Naive thymus-derived CD8-positive, alpha-beta T cell (primary cell): ENCODE measurements at regions not wholly inside any gene's neighbourhood (a gene's known extent, or its start where the extent isn't known, plus 50 kb on each side); places are given as distances from the start of the nearest gene placed in this dataset.
A peak's percentile ranks its signal among the peaks of the same experiment; 100 is the strongest.

Source experiments
- ATAC-seq, 2 donors: fragments of 150-1000 bp; cut with Tn5 transposase in 1 of 2; sonication (Bioruptor Pico), chemical (Tn5 transposase) in 1 of 2; 1 replicate in 1 of 2; 2 replicates in 1 of 2; pipeline ENCODE4 v1.10.0; 2021; ENCODE audit warnings: mild to moderate bottlenecking in 2 of 2, moderate library complexity in 2 of 2
- POLR2A ChIA-PET: fragments of 350-600 bp; sonication (Branson Sonifier 250); formaldehyde crosslinking; loops from one replicate; lab custom pipeline; 2021; ENCODE audit warnings: antibody characterized with exemption; lab: Charles Lee
- DNase-seq, 10 donors: peaks; one replicate each; pipeline versions ENCODE4 v3.0.0 to v3.0.0-alpha.2; 2020 to 2022
- H3K27ac Mint-ChIP-seq, 10 donors: one replicate each; pipeline ENCODE4 v1.8.0; 2020 to 2022; ENCODE audit warnings: mild to moderate bottlenecking in 10 of 10, mixed read lengths in 10 of 10, moderate library complexity in 4 of 10, inconsistent platforms in 1 of 10
- H3K27me3 Mint-ChIP-seq, 5 donors: one replicate each; pipeline ENCODE4 v1.8.0; 2021 to 2022; ENCODE audit warnings: mixed read lengths in 5 of 5
- H3K36me3 Mint-ChIP-seq, 3 donors: one replicate each; pipeline ENCODE4 v1.8.0; 2020 to 2022; ENCODE audit warnings: mixed read lengths in 3 of 3, mild to moderate bottlenecking in 2 of 3, inconsistent platforms in 1 of 3
- H3K4me1 Mint-ChIP-seq, 4 donors: one replicate each; pipeline ENCODE4 v1.8.0; 2021 to 2022; ENCODE audit warnings: mixed read lengths in 4 of 4
- H3K4me3 Mint-ChIP-seq, 10 donors: one replicate each; pipeline ENCODE4 v1.8.0; 2020 to 2022; ENCODE audit warnings: mild to moderate bottlenecking in 10 of 10, mixed read lengths in 10 of 10, moderate library complexity in 6 of 10, inconsistent platforms in 1 of 10
- H3K9me3 Mint-ChIP-seq, 9 donors: one replicate each; pipeline ENCODE4 v1.8.0; 2020 to 2022; ENCODE audit warnings: mixed read lengths in 9 of 9, mild to moderate bottlenecking in 3 of 9, inconsistent platforms in 1 of 9, moderate library complexity in 1 of 9

DNA sequence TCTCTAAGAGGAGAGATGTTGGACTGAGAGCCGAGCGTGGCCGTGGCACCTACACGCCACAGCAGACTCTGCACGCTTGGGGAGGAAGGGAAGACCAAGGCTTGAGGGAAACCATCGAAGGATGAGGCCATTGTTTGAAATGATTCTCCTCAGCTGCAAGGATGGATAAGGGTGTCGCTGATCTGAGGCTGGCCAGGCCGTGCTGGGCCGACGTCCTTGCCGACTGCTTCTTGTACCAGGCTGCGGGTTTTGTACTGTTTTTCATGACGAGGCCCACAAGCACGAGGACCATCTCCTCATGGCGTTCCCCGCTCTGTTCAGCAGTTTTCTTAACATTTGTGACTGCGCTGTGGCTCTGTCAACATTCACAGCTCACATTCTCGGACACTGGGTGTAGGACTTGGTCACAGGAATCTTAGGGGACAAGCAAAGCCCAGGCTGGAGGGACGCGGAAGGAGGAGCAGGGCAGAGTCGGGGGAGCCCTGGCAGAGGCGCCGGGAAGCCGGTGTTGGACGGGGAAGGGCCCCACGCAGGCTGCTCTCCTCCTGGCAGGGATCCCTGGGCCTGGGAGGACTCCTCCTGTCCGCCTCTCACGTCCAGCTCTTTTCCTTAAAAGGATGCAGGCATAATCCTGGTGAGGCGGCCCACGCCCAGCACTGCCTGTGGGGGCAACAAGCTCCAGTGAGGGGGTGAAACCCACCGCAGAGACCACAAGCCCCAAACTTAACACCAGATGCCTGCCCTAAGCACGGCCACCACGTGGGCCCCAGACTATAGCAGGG lies 259.0 kb upstream of the SALL3 start:
- POLR2A ChIA-PET, result no interaction called here
- Mint-ChIP-seq H3K27ac (no peak overlapping the region), H3K4me1 (no peaks in the 10 kb centered on the region), H3K27me3 (peaks cover 0 to 45% (median 15%) of the 10 kb centered on the region in 5 donors), H3K4me3 (no peak overlapping the region), H3K9me3 (no peaks in the 10 kb centered on the region), H3K36me3 (no peaks in the 10 kb centered on the region)
- DNase-seq, result no peak
- ATAC-seq, result no peak

DNA sequence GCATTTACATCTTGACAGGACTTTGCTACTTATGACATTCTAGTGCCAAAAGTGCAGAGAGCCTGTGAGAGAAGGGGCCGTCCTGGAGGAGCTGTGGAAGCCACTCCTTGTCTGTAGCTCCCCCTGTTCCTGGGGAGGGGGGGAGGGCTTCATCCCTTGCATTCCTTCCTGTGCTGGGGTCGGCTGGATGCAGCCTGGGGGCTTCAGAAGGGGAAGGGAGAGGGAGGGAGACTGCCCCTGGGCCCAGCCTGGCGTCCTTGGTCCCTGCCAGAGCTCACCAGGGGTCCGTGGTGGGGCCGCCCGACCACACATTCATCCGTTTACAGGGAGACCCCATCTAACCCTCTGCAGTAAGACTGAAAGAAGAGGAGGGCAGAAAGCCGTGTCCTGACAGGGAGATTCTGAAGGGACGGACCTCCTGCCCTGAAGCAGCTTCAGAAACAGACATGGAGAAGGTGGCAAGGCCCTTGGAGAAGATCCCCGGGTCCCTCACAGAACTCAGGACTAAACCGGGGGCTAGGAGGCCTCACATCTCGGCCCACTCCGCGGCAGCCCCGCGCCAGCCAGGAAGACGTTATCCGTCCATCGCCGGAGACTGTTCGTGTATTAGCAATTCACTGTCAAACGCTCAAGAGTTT lies 258.3 kb upstream of the SALL3 start:
- Mint-ChIP-seq H3K27me3 (peaks cover 0 to 45% (median 15%) of the 10 kb centered on the region in 5 donors), H3K9me3 (no peaks in the 10 kb centered on the region), H3K4me3 (no peak overlapping the region), H3K27ac (no peak overlapping the region), H3K36me3 (no peaks in the 10 kb centered on the region), H3K4me1 (no peaks in the 10 kb centered on the region)
- POLR2A ChIA-PET, result no interaction called here
- no peak for ATAC-seq
- DNase-seq, result no peak

DNA sequence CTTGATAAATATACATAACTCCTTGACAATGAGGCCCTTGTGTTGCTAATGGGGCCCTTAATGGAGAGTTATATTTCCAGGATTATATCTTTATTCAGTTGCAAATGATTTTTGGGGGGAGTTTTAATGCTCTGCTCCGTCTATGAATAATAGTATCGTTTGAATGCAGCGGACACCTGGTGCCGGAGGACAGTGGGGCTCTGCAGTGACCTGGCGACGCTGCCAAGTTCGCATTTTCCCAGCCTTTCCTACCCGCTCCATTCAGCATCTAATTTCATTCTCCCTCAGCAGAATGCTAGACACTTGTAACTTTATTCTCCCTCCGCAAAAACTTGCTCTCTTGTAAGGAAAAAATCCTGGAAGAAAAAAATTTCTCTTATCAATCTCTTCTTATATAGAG lies 257.6 kb upstream of the SALL3 start:
- Mint-ChIP-seq H3K4me3 (no peak overlapping the region), H3K4me1 (no peaks in the 10 kb centered on the region), H3K36me3 (no peaks in the 10 kb centered on the region)

DNA sequence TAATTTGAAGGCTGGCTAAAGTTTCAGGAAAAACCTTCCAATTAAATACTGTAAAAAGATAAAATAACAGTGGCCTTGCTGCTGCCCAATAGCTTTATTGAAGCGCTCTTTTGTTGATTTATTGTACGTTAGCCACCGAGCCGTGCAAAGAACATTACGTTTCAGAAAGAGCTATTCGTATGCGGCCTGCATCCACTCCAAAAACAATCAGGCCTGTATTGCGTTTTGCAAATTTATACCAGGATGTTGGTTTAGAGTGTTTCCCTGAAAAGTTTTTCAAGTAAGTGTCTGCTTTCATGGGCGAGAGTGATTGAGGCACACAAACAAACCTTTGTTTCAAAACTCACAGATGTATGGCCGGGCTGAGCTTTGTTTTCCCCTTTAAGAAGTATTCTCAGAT lies 257.2 kb upstream of the SALL3 start:
- H3K27ac Mint-ChIP-seq, result no peak overlapping the region
- H3K4me1 Mint-ChIP-seq, result no peaks in the 10 kb centered on the region
- POLR2A ChIA-PET, result no interaction called here
- no peak overlapping the region for H3K4me3 Mint-ChIP-seq
- no peaks in the 10 kb centered on the region for H3K36me3 Mint-ChIP-seq
- H3K9me3 Mint-ChIP-seq, result no peaks in the 10 kb centered on the region
- ATAC-seq (no peak), DNase-seq (no peak)
- peaks cover 0 to 45% (median 13%) of the 10 kb centered on the region in 5 donors for H3K27me3 Mint-ChIP-seq

More for the DNA sequence above, 257.6 kb upstream of the SALL3 start:
- no peak for ATAC-seq
- H3K27ac Mint-ChIP-seq, result no peak overlapping the region
- no peak for DNase-seq
- H3K9me3 Mint-ChIP-seq, result no peaks in the 10 kb centered on the region
- POLR2A ChIA-PET, result no interaction called here
- peaks cover 0 to 45% (median 13%) of the 10 kb centered on the region in 5 donors for H3K27me3 Mint-ChIP-seq

DNA sequence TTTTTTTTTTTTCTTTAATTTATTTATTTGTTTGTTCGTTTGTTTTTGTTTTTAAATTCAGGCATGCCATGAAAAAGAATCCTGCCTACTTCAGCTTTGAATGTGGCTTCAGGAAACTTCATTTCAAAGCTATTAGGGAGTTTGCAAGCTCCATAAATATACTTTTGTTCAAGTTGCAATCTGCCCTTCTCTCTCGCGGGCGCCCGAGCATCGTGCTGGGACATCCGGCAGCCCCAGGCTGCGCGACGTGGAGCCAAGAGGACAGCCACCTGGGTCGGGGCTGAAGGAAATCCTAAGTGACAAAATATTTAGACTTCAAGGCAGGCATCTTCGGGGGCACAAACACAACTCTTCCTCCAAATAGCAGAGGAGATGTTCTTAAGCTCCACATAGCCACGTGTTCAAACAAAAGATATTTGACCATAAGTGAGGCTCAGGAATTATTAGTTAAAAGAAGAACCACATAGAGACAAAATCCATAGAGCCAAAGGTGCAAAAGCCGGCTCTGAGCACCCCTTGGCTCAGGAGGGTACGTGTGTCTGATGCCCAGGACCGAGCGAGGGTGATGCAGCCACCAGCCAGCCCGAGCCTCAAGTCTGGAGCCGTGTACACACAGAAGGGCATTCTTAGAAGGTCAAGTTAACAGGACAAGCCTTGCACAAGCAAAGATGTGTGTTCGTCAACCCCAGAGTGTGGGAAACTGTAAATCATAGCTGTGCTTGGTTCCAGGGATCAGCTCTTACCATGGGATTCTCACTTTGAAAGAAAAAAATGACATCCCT lies 256.5 kb upstream of the SALL3 start:
- no peak overlapping the region for H3K27ac Mint-ChIP-seq
- H3K4me3 Mint-ChIP-seq, result no peak overlapping the region
- POLR2A ChIA-PET, result no interaction called here
- H3K4me1 Mint-ChIP-seq, result no peaks in the 10 kb centered on the region
- DNase-seq, result peak in 1 of 10 donors; percentile 3
- no peaks in the 10 kb centered on the region for H3K36me3 Mint-ChIP-seq
- H3K27me3 Mint-ChIP-seq, result peaks cover 0 to 45% (median 13%) of the 10 kb centered on the region in 5 donors
- ATAC-seq, result no peak
- H3K9me3 Mint-ChIP-seq, result no peaks in the 10 kb centered on the region

DNA sequence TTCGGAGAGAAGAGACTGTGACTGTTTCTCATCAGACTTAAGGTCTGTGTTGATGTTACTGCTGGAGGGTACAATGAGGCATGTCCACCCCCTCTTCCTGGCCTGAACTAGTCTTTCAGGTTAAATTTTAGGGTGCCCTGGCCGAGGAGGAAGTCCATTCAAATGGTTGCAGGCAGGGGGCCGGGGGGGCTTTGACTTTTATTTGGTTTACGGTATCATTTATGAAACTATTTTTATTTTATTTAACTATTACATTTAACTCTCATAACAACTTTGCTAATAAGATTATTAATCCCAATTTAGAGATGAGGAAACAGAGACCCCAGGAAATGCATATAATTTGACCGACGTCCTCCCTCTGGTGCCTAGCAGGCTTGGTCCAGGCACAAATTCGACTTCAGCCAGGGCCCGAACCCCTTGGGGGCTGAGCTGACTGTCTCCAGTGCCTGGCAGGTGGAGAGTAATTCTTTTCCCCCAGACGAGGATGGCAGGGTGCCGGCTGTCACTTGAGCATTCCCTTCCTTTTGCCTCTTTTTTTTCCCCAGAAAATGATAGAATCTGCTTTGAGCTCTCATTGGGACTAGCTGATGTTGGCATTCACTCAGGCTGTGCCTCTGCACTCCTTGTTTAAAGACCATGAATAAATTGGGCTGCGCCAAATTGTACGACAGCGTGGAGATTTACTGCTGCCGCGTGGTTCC lies 255.3 kb upstream of the SALL3 start:
- DNase-seq, result no peak
- POLR2A ChIA-PET, result no interaction called here
- Mint-ChIP-seq H3K4me3 (no peak overlapping the region), H3K27ac (no peak overlapping the region), H3K27me3 (peaks cover 0 to 45% (median 12%) of the 10 kb centered on the region in 5 donors), H3K4me1 (no peaks in the 10 kb centered on the region), H3K36me3 (no peaks in the 10 kb centered on the region), H3K9me3 (no peaks in the 10 kb centered on the region)
- no peak for ATAC-seq

DNA sequence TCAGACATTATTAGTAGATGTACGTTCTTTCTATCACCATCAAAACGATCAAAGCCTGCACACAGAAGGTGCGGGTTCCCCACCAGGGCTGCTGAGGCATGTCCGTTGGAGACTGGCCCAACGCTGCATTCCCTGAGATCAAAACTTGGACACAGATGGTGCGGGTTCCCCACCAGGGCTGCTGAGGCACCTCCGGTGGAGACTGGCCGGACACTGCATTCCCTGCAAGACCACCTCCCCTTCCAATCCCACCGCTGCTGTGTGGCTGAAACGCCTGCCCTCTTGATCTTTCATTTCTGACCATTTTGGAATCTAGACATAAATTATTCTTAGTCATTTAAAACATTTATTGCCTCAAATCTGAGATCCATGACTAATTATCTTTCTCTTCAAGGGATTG lies 254.2 kb upstream of the SALL3 start:
- POLR2A ChIA-PET, result no interaction called here
- Mint-ChIP-seq H3K4me3 (no peak overlapping the region), H3K36me3 (no peaks in the 10 kb centered on the region), H3K27me3 (peaks cover 0 to 44% (median 7%) of the 10 kb centered on the region in 5 donors), H3K4me1 (no peaks in the 10 kb centered on the region), H3K9me3 (no peaks in the 10 kb centered on the region), H3K27ac (no peak overlapping the region)
- ATAC-seq (no peak), DNase-seq (no peak)

DNA sequence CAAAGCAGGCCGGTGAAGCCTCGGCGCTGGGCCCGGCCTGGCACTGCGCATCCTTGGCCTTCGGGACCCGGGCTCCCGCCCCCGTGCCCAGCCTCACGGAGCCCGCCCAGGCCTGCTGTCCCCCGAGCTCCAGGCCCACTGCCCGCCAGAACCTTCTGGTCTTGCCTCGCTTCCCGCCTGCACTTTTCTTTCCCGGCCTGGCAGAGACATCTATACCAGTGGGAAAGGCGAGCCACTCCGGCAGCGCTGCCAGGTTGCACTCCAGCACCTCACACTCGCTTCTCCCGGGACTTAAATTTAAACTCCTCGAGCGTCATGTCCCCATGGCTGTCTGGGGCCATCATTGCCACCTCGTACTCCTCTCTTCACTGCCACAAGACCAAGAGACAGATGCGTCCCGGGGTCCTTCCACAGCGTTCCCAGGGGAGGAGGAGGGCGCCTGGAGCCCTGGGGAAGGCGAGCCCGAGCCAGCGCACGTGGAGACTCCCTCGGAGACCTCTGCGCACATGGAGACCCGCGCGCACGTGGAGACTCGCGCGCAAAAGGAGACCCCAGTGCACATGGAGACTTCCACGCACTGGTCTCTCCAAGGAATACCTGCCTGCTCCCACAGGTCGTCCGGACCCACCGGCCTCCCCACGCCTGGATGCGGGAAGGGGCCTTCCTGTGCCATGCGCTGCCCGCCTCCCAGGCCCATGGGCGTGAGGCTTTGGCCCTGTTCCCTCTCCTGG lies 253.1 kb upstream of the SALL3 start:
- POLR2A ChIA-PET, result no interaction called here
- H3K4me1 Mint-ChIP-seq, result no peaks in the 10 kb centered on the region
- peaks cover 0 to 33% (median 3%) of the 10 kb centered on the region in 5 donors for H3K27me3 Mint-ChIP-seq
- H3K9me3 Mint-ChIP-seq, result no peaks in the 10 kb centered on the region
- ATAC-seq (no peak), DNase-seq (no peak)
- H3K4me3 Mint-ChIP-seq, result no peak overlapping the region
- no peak overlapping the region for H3K27ac Mint-ChIP-seq
- no peaks in the 10 kb centered on the region for H3K36me3 Mint-ChIP-seq

DNA sequence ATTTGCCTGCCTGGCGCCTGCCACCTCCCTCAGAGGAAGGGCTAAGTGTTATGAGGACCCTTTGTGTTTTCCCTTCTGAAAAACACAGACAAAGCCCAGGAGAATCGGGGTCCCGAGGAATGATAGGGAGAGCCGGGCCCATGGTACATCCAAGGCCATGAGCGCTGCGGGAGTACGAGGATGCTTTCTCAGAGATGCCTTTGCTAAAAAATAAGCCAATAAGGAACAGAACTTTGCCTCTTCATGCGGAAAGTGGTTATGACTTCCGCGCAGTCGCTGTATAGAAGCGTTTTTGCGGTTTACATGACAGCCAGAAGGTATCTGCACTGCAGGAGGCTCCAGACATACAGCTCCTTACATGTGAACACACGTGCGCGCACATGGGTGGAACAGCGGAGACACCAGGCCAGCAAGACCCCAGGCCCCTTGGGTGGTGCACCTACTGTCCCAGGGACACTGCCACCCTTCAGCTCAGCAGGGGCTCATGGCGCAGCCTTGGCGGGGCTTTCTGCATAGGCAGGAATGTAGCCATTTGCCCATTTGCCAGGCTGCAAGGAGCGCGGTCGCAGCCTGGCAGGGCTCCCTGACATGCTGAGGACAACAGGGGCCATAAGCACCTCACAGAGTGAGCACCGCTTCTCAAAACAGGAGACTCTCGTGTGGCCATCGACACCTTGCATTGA lies 252.4 kb upstream of the SALL3 start:
- H3K27me3 Mint-ChIP-seq, result peaks cover 0 to 26% (median 3%) of the 10 kb centered on the region in 5 donors
- no peaks in the 10 kb centered on the region for H3K36me3 Mint-ChIP-seq
- DNase-seq, result no peak
- H3K4me1 Mint-ChIP-seq, result no peaks in the 10 kb centered on the region
- no peak for ATAC-seq
- H3K9me3 Mint-ChIP-seq, result no peaks in the 10 kb centered on the region
- no peak overlapping the region for H3K4me3 Mint-ChIP-seq
- H3K27ac Mint-ChIP-seq, result no peak overlapping the region
- POLR2A ChIA-PET, result no interaction called here

DNA sequence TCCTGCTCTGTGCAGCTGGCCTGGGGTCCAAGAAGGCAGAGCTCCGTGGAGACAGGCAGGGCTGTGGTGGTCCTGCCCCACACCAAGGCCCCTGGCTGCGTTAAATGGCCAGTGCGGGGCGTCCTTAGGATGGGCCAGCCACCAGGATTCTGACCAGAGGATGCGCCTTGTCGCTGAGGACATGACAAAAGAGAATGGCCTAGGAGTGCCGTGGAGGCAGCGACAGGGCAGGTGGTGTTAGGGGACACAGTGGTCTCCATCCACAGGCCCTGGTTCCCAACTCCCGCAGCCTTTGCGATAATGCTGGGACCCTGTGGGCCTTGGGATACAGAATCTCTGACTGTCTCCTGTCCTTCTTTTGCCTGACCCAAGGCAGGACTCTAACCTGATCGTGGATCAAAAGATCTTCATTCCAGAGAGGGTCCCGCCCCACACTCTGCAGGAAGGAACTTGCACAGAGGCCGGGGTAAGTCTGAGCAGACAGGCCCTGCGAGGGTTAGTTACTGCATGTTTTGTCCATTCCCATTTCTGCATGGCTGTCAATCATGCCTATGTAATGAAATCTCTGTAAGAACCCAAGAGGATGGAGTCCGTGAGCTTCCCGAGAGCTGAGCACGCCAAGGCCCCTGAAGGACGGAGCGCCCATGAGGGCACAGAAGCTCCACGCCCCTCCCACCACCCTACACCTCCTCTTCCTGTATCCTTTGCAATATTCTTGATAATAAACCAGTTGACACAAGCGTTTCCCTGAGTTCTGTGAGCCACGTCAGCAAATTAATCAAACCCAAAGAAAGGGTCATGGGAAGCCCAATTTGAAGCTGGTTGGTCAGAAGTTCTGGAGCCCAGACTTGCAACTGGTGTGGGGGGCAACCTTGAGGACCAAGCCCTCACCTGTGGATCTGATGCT lies 251.5 kb upstream of the SALL3 start:
- Mint-ChIP-seq H3K4me3 (no peak overlapping the region), H3K9me3 (no peaks in the 10 kb centered on the region), H3K27ac (no peak overlapping the region), H3K27me3 (peaks cover 0 to 30% (median 3%) of the 10 kb centered on the region in 5 donors), H3K36me3 (no peaks in the 10 kb centered on the region), H3K4me1 (no peaks in the 10 kb centered on the region)
- DNase-seq, result no peak
- ATAC-seq, result no peak
- POLR2A ChIA-PET, result no interaction called here

DNA sequence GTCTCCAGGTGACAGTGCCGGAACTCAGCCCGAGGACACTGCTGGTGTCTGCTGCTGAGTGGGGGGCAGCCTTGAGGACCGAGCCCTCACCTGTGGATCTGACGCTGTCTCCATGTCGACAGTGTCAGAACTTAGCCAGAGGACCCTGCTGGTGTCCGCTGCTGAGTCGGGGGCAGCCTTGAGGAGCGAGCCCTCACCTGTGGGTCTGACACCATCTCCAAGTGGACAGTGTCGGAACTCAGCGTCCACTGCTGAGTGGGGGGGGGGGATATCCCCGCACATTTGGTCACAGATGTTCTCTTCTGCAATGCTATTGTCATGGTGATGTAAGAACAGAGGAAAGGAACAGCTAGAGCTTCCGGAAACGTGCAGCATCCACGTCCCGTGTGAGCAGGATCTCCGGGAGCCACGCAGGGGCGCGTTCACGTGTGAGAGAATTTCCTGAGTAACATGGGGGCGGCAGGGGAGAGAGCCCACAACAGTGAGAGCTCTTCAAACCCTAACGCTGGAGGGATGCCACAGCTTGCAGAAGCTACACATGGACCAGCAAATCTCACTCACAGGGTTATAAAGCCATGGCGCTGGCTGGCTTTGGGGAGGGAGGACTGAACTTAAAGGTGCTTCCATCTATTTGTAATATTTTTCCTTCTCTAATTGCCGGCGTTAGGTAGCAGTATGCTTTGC lies 250.7 kb upstream of the SALL3 start:
- peak overlapping the region in 1 of 10 donors; percentile 46 for H3K27ac Mint-ChIP-seq
- H3K4me1 Mint-ChIP-seq, result no peaks in the 10 kb centered on the region
- POLR2A ChIA-PET, result no interaction called here
- no peak overlapping the region for H3K4me3 Mint-ChIP-seq
- ATAC-seq (no peak), DNase-seq (no peak)
- H3K9me3 Mint-ChIP-seq, result no peaks in the 10 kb centered on the region
- H3K36me3 Mint-ChIP-seq, result no peaks in the 10 kb centered on the region
- H3K27me3 Mint-ChIP-seq, result peaks cover 0 to 29% (median 3%) of the 10 kb centered on the region in 5 donors
